ENCODE measurements at regions not wholly inside any gene's neighbourhood (a gene's known extent, or its start where the extent isn't known, plus 50 kb on each side); places are given as distances from the start of the nearest gene placed in this dataset.

DNA sequence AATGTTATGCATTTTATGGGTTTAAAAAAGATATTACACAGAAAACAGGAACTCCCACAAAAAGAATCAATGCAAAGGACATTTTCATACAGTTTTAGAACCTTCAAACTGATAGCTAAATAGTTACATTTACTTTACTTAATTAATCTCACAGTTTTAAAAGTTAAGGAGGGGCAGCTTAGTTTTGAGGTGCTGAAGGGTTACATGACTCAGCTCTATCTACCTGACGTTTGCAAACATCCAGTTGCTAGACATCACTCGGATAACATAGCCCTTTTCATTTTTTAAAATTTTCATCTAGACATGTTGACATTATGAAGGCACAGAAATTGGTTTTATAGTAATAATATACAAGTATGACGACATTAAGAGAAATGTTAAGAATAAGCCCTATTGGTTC is 53.7 kb upstream of the HSD17B12 start:
- no peak for DNase-seq (ENCODE audit: low spot score)
